Kidney (tissue), 13 donors: ENCODE measurements at regions not wholly inside any gene's neighbourhood (a gene's known extent, or its start where the extent isn't known, plus 50 kb on each side); places are given as distances from the start of the nearest gene placed in this dataset.

ENCODE experiments used
- DNase-seq, 5 donors: peaks; one replicate each; pipeline ENCODE4 v3.0.0-alpha.2; 2013 to 2020
- FAIRE-seq: peaks from 2 replicates; lab custom pipeline; 2012; peaks lifted over from hg19 to GRCh38; lab: Jason Lieb, UNC
- H3K27ac ChIP-seq, 2 donors: one replicate each; pipeline ENCODE4 v1.7.0; 2013; ENCODE audit warnings: low read depth in 2 of 2, low read length in 2 of 2, inconsistent platforms in 1 of 2
- H3K27me3 ChIP-seq: one replicate; pipeline ENCODE4 v1.7.1; 2013; ENCODE audit warnings: low read length, inconsistent platforms; ENCODE audit not compliant: control insufficient read depth, insufficient read depth
- H3K36me3 ChIP-seq, 3 donors: one replicate each; pipeline versions ENCODE4 v1.7.0 to v1.7.1; 2013; ENCODE audit warnings: low read length in 3 of 3, control low read depth in 1 of 3, inconsistent platforms in 1 of 3; ENCODE audit not compliant: insufficient read depth in 3 of 3, control insufficient read depth in 2 of 3
- H3K4me1 ChIP-seq, 3 donors: one replicate each; pipeline versions ENCODE4 v1.7.0 to v1.7.1; 2013; ENCODE audit warnings: low read length in 3 of 3, inconsistent platforms in 1 of 3, low read depth in 1 of 3; ENCODE audit not compliant: control insufficient read depth in 2 of 3, insufficient read depth in 2 of 3
- H3K4me3 ChIP-seq, 3 donors: one replicate each; pipeline versions ENCODE4 v1.7.0 to v1.8.1; 2013; ENCODE audit warnings: low read length in 3 of 3, control low read depth in 1 of 3, inconsistent platforms in 1 of 3
- H3K9ac ChIP-seq, 3 donors: one replicate each; pipeline versions ENCODE4 v1.7.0 to v1.7.1; 2013; ENCODE audit warnings: low read length in 3 of 3, control low read depth in 1 of 3, inconsistent platforms in 1 of 3
- H3K9me3 ChIP-seq, 3 donors: one replicate each; pipeline versions ENCODE4 v1.7.0 to v1.7.1; 2013; ENCODE audit warnings: low read length in 3 of 3, control low read depth in 1 of 3, inconsistent platforms in 1 of 3; ENCODE audit not compliant: control insufficient read depth in 2 of 3, insufficient read depth in 1 of 3
- intact Hi-C: fragments of 100-400 bp; cut with DNase I; formaldehyde crosslinking; loops from one replicate; pipeline ENCODE4 v1.11.1; 2022
- TF ChIP-seq, protein P1 (sequence below): IDR thresholded peaks from 3 replicates; pipeline ENCODE4 v1.5.1; 2012; ENCODE audit warnings: mild to moderate bottlenecking, moderate library complexity, borderline replicate concordance; ENCODE audit not compliant: insufficient read depth; ENCODE audit errors: extremely low read depth
- donor health status: control.
- donor health status: control.
- donor health status: control.
- donor health status: control.
- donor health status: control.
- donor health status: DM: yes; HTN: yes; CAD: no.
- donor health status: Normal renal cell carcinoma (clear cell type).

DNA sequence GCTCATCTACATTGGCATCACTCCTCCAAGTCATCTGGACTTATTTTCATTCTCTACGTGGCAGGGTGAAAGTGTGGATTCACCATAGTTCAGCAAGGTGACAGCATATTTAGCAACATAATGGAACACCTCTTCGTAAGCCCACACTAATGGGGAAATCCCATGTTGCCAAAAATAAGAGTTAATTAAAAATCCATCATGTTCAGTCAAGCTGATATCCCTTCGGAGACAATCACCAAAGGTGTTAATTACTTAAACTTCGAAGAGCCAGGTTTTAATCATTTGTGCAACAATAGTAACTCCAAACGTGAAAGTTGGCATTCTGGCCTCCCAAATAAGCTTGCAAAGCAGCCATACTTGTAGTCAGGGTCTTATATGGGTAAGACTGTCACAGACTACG lies 242.9 kb downstream of the NSG2 start:
- peaks cover 0 to 2% (median 0%) of the 10 kb centered on the region in 3 donors for H3K9me3 ChIP-seq
- no peak overlapping the region for H3K9ac ChIP-seq
- intact Hi-C loops, result no loop called here
- H3K36me3 ChIP-seq, result no peaks in the 10 kb centered on the region
- TF ChIP-seq, protein P1, sequence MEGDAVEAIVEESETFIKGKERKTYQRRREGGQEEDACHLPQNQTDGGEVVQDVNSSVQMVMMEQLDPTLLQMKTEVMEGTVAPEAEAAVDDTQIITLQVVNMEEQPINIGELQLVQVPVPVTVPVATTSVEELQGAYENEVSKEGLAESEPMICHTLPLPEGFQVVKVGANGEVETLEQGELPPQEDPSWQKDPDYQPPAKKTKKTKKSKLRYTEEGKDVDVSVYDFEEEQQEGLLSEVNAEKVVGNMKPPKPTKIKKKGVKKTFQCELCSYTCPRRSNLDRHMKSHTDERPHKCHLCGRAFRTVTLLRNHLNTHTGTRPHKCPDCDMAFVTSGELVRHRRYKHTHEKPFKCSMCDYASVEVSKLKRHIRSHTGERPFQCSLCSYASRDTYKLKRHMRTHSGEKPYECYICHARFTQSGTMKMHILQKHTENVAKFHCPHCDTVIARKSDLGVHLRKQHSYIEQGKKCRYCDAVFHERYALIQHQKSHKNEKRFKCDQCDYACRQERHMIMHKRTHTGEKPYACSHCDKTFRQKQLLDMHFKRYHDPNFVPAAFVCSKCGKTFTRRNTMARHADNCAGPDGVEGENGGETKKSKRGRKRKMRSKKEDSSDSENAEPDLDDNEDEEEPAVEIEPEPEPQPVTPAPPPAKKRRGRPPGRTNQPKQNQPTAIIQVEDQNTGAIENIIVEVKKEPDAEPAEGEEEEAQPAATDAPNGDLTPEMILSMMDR, result no peak
- H3K27me3 ChIP-seq, result no peaks in the 10 kb centered on the region
- H3K4me1 ChIP-seq, result no peaks in the 10 kb centered on the region
- no peak for DNase-seq
- no peak overlapping the region for H3K4me3 ChIP-seq
- H3K27ac ChIP-seq, result no peak overlapping the region
- FAIRE-seq, result no peak

GRCh38 chr5:174291162-174291561 lies 245.7 kb downstream of the NSG2 start:
- Histone ChIP-seq H3K36me3 (no peaks in the 10 kb centered on the region), H3K27me3 (no peaks in the 10 kb centered on the region), H3K4me3 (no peak overlapping the region), H3K9ac (no peak overlapping the region), H3K9me3 (peaks cover 0 to 2% (median 0%) of the 10 kb centered on the region in 3 donors), H3K27ac (no peak overlapping the region), H3K4me1 (no peaks in the 10 kb centered on the region)
- no peak for FAIRE-seq
- TF ChIP-seq, protein P1, result no peak
- intact Hi-C loops, result no loop called here
- no peak for DNase-seq

GRCh38 chr5:174292348-174292747 lies 246.8 kb downstream of the NSG2 start:
- intact Hi-C loops, result no loop called here
- H3K9me3 ChIP-seq, result peaks cover 0 to 2% (median 0%) of the 10 kb centered on the region in 3 donors
- H3K36me3 ChIP-seq, result no peaks in the 10 kb centered on the region
- H3K4me3 ChIP-seq, result no peak overlapping the region
- FAIRE-seq (no peak), DNase-seq (no peak)
- H3K27ac ChIP-seq, result no peak overlapping the region
- TF ChIP-seq, protein P1, result no peak
- no peak overlapping the region for H3K9ac ChIP-seq
- H3K27me3 ChIP-seq, result no peaks in the 10 kb centered on the region
- H3K4me1 ChIP-seq, result no peaks in the 10 kb centered on the region

DNA sequence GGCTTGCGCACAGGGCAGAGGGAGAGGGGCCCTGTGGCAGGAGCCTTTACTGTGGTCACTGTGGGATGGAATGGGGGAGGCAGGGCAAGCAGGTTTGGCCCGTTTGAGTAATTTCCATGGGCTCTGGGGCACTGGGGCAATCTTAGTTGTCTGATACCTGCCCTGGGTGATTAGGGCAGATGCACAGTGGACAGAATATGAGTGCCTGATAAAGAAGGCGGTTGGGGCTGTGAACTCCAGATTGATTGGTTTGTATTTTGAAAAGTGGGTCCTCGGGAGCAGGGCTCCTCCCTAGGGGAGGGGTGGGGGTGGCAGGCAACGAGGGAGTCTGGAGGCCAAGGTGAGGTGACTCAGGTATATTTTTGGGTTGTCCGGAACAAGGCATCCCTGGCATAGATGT lies 247.5 kb downstream of the NSG2 start:
- TF ChIP-seq, protein P1, result no peak
- no peak for FAIRE-seq
- intact Hi-C loops, result no loop called here
- Histone ChIP-seq H3K27ac (no peak overlapping the region), H3K4me3 (no peak overlapping the region), H3K4me1 (no peaks in the 10 kb centered on the region), H3K9me3 (peaks cover 0 to 2% (median 0%) of the 10 kb centered on the region in 3 donors), H3K9ac (no peak overlapping the region), H3K36me3 (no peaks in the 10 kb centered on the region), H3K27me3 (no peaks in the 10 kb centered on the region)
- DNase-seq, result no peak
